Stimulated activated CD8-positive, alpha-beta memory T cell treated with anti-CD3 and anti-CD28 coated beads, Interleukin-12 subunit alpha, Interleukin-12 subunit beta, amount 100 ng/mL, for 24 hours (primary cell): ENCODE measurements at regions not wholly inside any gene's neighbourhood (a gene's known extent, or its start where the extent isn't known, plus 50 kb on each side); places are given as distances from the start of the nearest gene placed in this dataset.

ENCODE experiments used
- DNase-seq: peaks from one replicate; pipeline ENCODE4 v3.0.0-alpha.2; 2020; ENCODE audit errors: extremely low read depth

GRCh38 chr12:24475337-24475736, 473.6 kb downstream of the BCAT1 start:
- no peak for DNase-seq

- no peak for DNase-seq
Measured at GRCh38 chr12:24473097-24473496, 475.8 kb downstream of the BCAT1 start.

- no peak for DNase-seq
Measured at GRCh38 chr12:24470050-24470449, 478.9 kb downstream of the BCAT1 start.

- no peak for DNase-seq
Measured at GRCh38 chr12:24469089-24469488, 479.8 kb downstream of the BCAT1 start.

- DNase-seq = no peak
Measured at GRCh38 chr12:24467226-24467625, 481.7 kb downstream of the BCAT1 start.

- DNase-seq = no peak
Measured at GRCh38 chr12:24463375-24463774, 485.5 kb downstream of the BCAT1 start.

- no peak for DNase-seq
Measured at GRCh38 chr12:24462946-24463345, 486.0 kb downstream of the BCAT1 start.

GRCh38 chr12:24460506-24460905, 488.4 kb downstream of the BCAT1 start:
- no peak for DNase-seq

GRCh38 chr12:24460099-24460498, 488.8 kb downstream of the BCAT1 start:
- no peak for DNase-seq

- no peak for DNase-seq
Measured at GRCh38 chr12:24455811-24456210, 493.1 kb downstream of the BCAT1 start.

GRCh38 chr12:24447678-24448077, 498.2 kb upstream of the SOX5 start:
- no peak for DNase-seq

- no peak for DNase-seq
Measured at GRCh38 chr12:24446287-24446686, 496.8 kb upstream of the SOX5 start.

- no peak for DNase-seq
Measured at GRCh38 chr12:24444634-24445033, 495.2 kb upstream of the SOX5 start.

- DNase-seq = no peak
Measured at GRCh38 chr12:24441458-24441857, 492.0 kb upstream of the SOX5 start.

GRCh38 chr12:24436667-24437066, 487.2 kb upstream of the SOX5 start:
- DNase-seq = no peak

- DNase-seq = no peak
Measured at GRCh38 chr12:24431872-24432271, 482.4 kb upstream of the SOX5 start.

GRCh38 chr12:24427776-24428175, 478.3 kb upstream of the SOX5 start:
- no peak for DNase-seq

GRCh38 chr12:24425601-24425970, 476.1 kb upstream of the SOX5 start:
- DNase-seq = no peak

GRCh38 chr12:24424889-24425600, 475.6 kb upstream of the SOX5 start:
- no peak for DNase-seq

- DNase-seq = no peak
Measured at GRCh38 chr12:24424376-24424775, 474.9 kb upstream of the SOX5 start.

GRCh38 chr12:24423611-24424010, 474.1 kb upstream of the SOX5 start:
- no peak for DNase-seq

- DNase-seq = no peak
Measured at GRCh38 chr12:24421759-24422158, 472.3 kb upstream of the SOX5 start.

- no peak for DNase-seq
Measured at GRCh38 chr12:24418157-24418556, 468.7 kb upstream of the SOX5 start.

- no peak for DNase-seq
Measured at GRCh38 chr12:24416423-24417109, 467.1 kb upstream of the SOX5 start.
